Mesendoderm (in vitro differentiated cells): ENCODE measurements at regions not wholly inside any gene's neighbourhood (a gene's known extent, or its start where the extent isn't known, plus 50 kb on each side); places are given as distances from the start of the nearest gene placed in this dataset.

Experiments used
- DNase-seq: peaks from one replicate; pipeline ENCODE4 v3.0.0; 2013
- H2AK5ac ChIP-seq: 2 replicates; pipeline ENCODE4 v1.6.1; 2013; ENCODE audit warnings: low read length, inconsistent platforms
- H2BK120ac ChIP-seq: 2 replicates; pipeline ENCODE4 v1.6.1; 2013; ENCODE audit warnings: low read depth, mild to moderate bottlenecking, low read length, moderate library complexity, mixed read lengths
- H2BK15ac ChIP-seq: replicated peaks from 2 replicates; pipeline ENCODE4 v1.6.1; 2013; ENCODE audit warnings: low read depth, mild to moderate bottlenecking, moderate library complexity
- H2BK5ac ChIP-seq: 2 replicates; pipeline ENCODE4 v1.6.1; 2013; ENCODE audit warnings: low read length, inconsistent platforms
- H3K18ac ChIP-seq: 2 replicates; pipeline ENCODE4 v1.6.1; 2013; ENCODE audit warnings: mild to moderate bottlenecking, low read length, mixed read lengths
- H3K23ac ChIP-seq: one replicate; pipeline ENCODE4 v1.6.1; 2013; ENCODE audit warnings: low read length
- H3K27ac ChIP-seq: 2 replicates; pipeline ENCODE4 v1.5.1; 2013; ENCODE audit warnings: low read depth, mild to moderate bottlenecking, inconsistent platforms, low read length, moderate library complexity
- H3K27me3 ChIP-seq: 2 replicates; pipeline ENCODE4 v1.6.1; 2013; ENCODE audit warnings: low read length, control low read depth, mild to moderate bottlenecking, inconsistent platforms; ENCODE audit not compliant: insufficient read depth, poor library complexity
- H3K36me3 ChIP-seq: 2 replicates; pipeline ENCODE4 v1.6.1; 2013; ENCODE audit warnings: low read length, inconsistent platforms; ENCODE audit not compliant: control insufficient read depth, insufficient read depth
- H3K4ac ChIP-seq: one replicate; pipeline ENCODE4 v1.6.1; 2013; ENCODE audit warnings: low read depth, mild to moderate bottlenecking, low read length, moderate library complexity
- H3K4me1 ChIP-seq: 2 replicates; pipeline ENCODE4 v1.6.1; 2013; ENCODE audit warnings: low read depth, low read length, inconsistent platforms; ENCODE audit not compliant: control insufficient read depth
- H3K4me2 ChIP-seq: 2 replicates; pipeline ENCODE4 v1.6.1; 2013; ENCODE audit warnings: low read length
- H3K4me3 ChIP-seq: 2 replicates; pipeline ENCODE4 v1.5.1; 2013; ENCODE audit warnings: mild to moderate bottlenecking, low read length
- H3K56ac ChIP-seq: one replicate; pipeline ENCODE4 v1.6.1; 2013; ENCODE audit warnings: low read length
- H3K79me1 ChIP-seq: 2 replicates; pipeline ENCODE4 v1.6.1; 2013; ENCODE audit warnings: low read length, inconsistent platforms
- H3K79me2 ChIP-seq: 2 replicates; pipeline ENCODE4 v1.6.1; 2013; ENCODE audit warnings: mild to moderate bottlenecking, low read length; ENCODE audit not compliant: control insufficient read depth, insufficient read depth
- H3K9ac ChIP-seq: 2 replicates; pipeline ENCODE4 v1.6.1; 2013; ENCODE audit warnings: low read length, inconsistent platforms
- H4K5ac ChIP-seq: one replicate; pipeline ENCODE4 v1.6.1; 2013; ENCODE audit warnings: low read length
- H4K8ac ChIP-seq: one replicate; pipeline ENCODE4 v1.6.1; 2013; ENCODE audit warnings: low read depth, mild to moderate bottlenecking, control low read depth, low read length, moderate library complexity
- WGBS: extraction: QIAGEN DNeasy Blood & Tissue Kit; methylation state at CpG from one replicate; pipeline ENCODE4 v1.1.7; 2013; ENCODE audit warnings: low lambda C conversion rate, missing lambda C conversion rate; ENCODE audit not compliant: insufficient coverage; ENCODE audit errors: extremely low coverage; 5-methylcytosine and 5-hydroxymethylcytosine counted together

DNA sequence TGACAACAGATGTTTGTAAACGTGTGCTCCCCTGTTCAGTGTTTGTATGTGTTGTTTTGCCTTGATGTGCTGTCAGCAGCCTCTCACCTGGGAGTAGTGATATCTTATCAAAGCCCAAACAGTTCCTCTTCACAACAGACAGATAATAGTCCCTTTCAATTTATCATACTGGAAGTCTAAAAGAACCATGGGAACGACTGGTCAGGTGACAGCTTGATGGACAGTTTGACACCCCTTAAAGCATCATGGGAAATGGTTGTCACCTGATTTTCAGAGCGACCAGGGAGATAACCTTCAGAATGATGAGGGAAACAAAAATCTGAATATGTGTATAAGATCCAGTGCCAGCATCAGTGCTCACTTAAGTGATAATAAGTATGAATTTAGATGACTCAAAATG is 146.3 kb upstream of the SOX2 start:
- Histone ChIP-seq H3K4ac (no peak overlapping the region), H3K36me3 (no peaks in the 10 kb centered on the region), H3K79me1 (no peaks in the 10 kb centered on the region), H3K4me3 (no peak overlapping the region), H4K8ac (no peak overlapping the region), H4K5ac (no peak overlapping the region), H3K9ac (no peak overlapping the region), H3K23ac (no peak overlapping the region), H3K4me2 (no peak overlapping the region), H2BK15ac (no peak overlapping the region), H2BK120ac (no peak overlapping the region), H3K27ac (no peak overlapping the region), H2AK5ac (no peak overlapping the region), H3K79me2 (no peaks in the 10 kb centered on the region), H3K4me1 (no peaks in the 10 kb centered on the region), H3K18ac (no peak overlapping the region), H3K56ac (no peak overlapping the region), H2BK5ac (no peak overlapping the region), H3K27me3 (no peaks in the 10 kb centered on the region)
- WGBS: no CpG with 5 or more reads among the region's 3 CpGs
- DNase-seq: peak; percentile 16

DNA sequence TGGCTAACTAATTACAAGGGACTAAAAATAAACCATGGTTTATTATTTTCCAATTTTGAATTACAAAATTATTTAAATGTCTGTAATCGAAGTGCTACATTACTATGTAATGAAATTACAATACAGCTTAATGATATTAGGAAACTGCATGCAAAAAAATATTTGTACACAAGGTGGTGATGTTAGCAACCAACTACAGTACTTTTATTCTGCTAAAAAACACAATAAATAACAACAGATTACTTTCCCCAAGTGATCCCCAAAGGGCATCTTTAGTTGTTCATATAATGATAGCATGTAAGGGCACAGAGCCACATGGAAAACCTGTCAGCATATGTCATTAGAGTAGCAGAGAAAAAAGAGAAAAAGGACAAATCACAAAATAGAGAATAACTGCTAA is 147.5 kb upstream of the SOX2 start:
- DNase-seq: no peak
- no CpG with 5 or more reads among the region's 1 CpG for WGBS
- H3K56ac ChIP-seq: no peak overlapping the region
- no peak overlapping the region for H4K8ac ChIP-seq
- no peak overlapping the region for H2BK120ac ChIP-seq
- no peak overlapping the region for H2AK5ac ChIP-seq
- H3K36me3 ChIP-seq: no peaks in the 10 kb centered on the region
- H3K23ac ChIP-seq: no peak overlapping the region
- no peaks in the 10 kb centered on the region for H3K4me1 ChIP-seq
- H3K4ac ChIP-seq: no peak overlapping the region
- no peak overlapping the region for H2BK15ac ChIP-seq
- no peak overlapping the region for H3K18ac ChIP-seq
- H3K4me3 ChIP-seq: no peak overlapping the region
- H3K27me3 ChIP-seq: no peaks in the 10 kb centered on the region
- no peak overlapping the region for H3K4me2 ChIP-seq
- no peaks in the 10 kb centered on the region for H3K79me2 ChIP-seq
- H2BK5ac ChIP-seq: no peak overlapping the region
- no peak overlapping the region for H3K27ac ChIP-seq
- no peak overlapping the region for H4K5ac ChIP-seq
- no peaks in the 10 kb centered on the region for H3K79me1 ChIP-seq
- H3K9ac ChIP-seq: no peak overlapping the region

DNA sequence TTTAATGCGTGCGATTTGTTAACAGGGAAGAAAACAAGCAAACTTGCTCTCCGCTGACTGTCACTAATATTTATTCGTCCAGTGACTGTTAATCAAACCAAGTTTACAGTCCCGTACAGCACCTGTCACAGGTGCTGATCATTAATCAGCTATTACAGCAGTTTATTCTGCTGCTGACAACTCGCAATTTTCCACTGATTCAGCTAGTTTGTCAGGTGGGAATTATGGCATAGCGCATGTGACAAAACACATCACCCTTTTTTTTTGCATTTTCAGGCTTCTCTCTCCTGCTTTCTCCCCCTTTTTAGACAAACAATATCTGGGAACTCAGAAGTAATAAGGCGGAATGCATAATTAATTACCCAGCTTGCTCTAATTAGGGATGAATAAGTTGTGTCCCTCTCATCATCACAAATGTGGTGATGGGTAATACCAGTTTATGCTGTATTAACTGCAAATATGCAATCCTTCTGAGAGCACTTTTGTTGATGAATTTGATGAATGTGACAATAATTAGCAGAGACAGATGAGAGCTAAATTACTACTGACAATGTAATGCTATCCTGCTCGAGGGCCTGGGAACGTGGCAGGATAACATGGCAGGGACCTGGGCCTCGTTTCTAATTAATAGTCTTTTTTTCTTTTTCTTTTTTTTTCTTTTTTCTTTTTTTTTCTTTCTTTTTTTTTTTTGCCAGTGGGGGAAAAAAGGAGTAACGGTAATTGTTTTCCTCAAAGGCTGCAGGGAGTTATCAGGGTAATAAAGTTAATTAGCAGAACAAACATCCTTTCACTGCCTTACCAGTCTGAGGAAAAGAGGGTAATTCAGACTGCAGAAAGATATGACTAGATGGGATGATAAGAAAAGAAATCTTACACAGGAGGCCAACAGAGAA is 150.3 kb upstream of the SOX2 start:
- no peak overlapping the region for H3K4me3 ChIP-seq
- WGBS: no CpG with 5 or more reads among the region's 12 CpGs
- H3K9ac ChIP-seq: no peak overlapping the region

GRCh38 chr3:181558870-181559269 is 152.9 kb upstream of the SOX2 start:
- no peak overlapping the region for H2BK15ac ChIP-seq
- no peak overlapping the region for H3K9ac ChIP-seq
- H3K79me2 ChIP-seq: no peaks in the 10 kb centered on the region
- no CpG with 5 or more reads among the region's 2 CpGs for WGBS
- H3K36me3 ChIP-seq: no peaks in the 10 kb centered on the region
- H3K18ac ChIP-seq: no peak overlapping the region
- no peak overlapping the region for H3K27ac ChIP-seq
- no peak overlapping the region for H4K5ac ChIP-seq
- H3K79me1 ChIP-seq: no peaks in the 10 kb centered on the region
- no peaks in the 10 kb centered on the region for H3K4me1 ChIP-seq
- no peak overlapping the region for H2AK5ac ChIP-seq
- no peak overlapping the region for H3K4ac ChIP-seq
- H4K8ac ChIP-seq: no peak overlapping the region
- H3K4me3 ChIP-seq: no peak overlapping the region
- no peak overlapping the region for H2BK5ac ChIP-seq
- H3K27me3 ChIP-seq: no peaks in the 10 kb centered on the region
- H3K23ac ChIP-seq: no peak overlapping the region
- no peak overlapping the region for H3K4me2 ChIP-seq
- DNase-seq: no peak
- H2BK120ac ChIP-seq: no peak overlapping the region
- no peak overlapping the region for H3K56ac ChIP-seq

More for the DNA sequence above, 150.3 kb upstream of the SOX2 start:
- Histone ChIP-seq H3K79me1 (no peaks in the 10 kb centered on the region), H4K5ac (no peak overlapping the region), H3K4me2 (no peak overlapping the region), H2BK120ac (no peak overlapping the region), H3K36me3 (no peaks in the 10 kb centered on the region), H2AK5ac (no peak overlapping the region), H3K79me2 (no peaks in the 10 kb centered on the region), H3K56ac (no peak overlapping the region), H3K4ac (no peak overlapping the region), H3K4me1 (no peaks in the 10 kb centered on the region), H3K23ac (no peak overlapping the region), H3K27ac (no peak overlapping the region), H2BK15ac (no peak overlapping the region), H3K18ac (no peak overlapping the region), H3K27me3 (no peaks in the 10 kb centered on the region), H4K8ac (no peak overlapping the region), H2BK5ac (no peak overlapping the region)
- DNase-seq: peak; percentile 17

DNA sequence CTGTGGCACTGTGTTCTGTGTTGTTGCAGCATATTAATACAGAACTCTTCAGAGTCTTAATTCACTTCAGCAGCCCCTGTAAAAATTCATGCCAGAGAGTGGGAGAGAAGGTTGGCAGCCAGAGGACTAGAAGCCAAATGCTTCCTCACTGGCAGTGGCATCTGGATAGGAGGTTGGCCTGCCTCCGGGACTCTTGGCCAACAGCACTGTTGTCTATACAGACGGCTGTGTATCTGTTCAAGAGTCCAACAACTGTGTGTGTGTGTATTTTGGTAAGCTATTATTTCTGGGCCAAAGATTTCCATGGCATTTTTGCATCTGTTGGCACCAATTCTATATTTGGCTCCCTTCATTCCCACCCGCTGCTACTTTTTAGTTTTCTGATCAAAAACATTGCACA is 156.0 kb upstream of the SOX2 start:
- no peaks in the 10 kb centered on the region for H3K4me1 ChIP-seq
- no peaks in the 10 kb centered on the region for H3K79me2 ChIP-seq
- no peak overlapping the region for H3K4me3 ChIP-seq
- H3K4me2 ChIP-seq: no peak overlapping the region
- H4K8ac ChIP-seq: no peak overlapping the region
- no CpG with 5 or more reads among the region's 3 CpGs for WGBS
- H3K9ac ChIP-seq: no peak overlapping the region
- no peak overlapping the region for H3K18ac ChIP-seq
- no peak for DNase-seq
- no peaks in the 10 kb centered on the region for H3K36me3 ChIP-seq
- no peak overlapping the region for H2BK15ac ChIP-seq
- H2AK5ac ChIP-seq: no peak overlapping the region
- no peak overlapping the region for H3K56ac ChIP-seq
- no peak overlapping the region for H3K27ac ChIP-seq
- H3K4ac ChIP-seq: no peak overlapping the region
- no peak overlapping the region for H3K23ac ChIP-seq
- no peaks in the 10 kb centered on the region for H3K79me1 ChIP-seq
- no peaks in the 10 kb centered on the region for H3K27me3 ChIP-seq
- no peak overlapping the region for H4K5ac ChIP-seq
- H2BK120ac ChIP-seq: no peak overlapping the region
- no peak overlapping the region for H2BK5ac ChIP-seq

DNA sequence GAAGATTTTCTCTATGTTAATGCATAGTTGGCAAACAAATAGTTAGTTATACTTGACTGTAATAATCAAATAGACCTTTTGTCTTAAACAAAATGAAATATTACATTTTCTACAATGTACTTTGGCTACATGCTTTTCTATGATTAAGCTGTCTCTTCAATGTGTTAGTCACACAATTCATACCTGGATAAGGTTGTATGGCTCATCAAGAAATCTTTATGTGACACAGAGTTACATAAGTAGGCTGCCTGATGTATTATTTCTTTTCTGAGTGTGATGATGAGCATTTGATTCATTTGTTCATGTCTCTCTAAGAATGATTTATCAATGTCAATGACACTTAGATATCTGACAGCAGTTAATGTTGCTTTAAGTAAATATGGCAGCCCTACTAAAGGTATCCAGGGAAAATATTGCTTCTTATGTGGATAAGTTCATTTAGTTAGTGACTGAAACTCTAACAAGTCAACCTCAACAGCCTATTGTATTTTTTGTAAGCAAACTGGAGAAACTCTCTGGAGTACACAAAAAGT is 157.4 kb upstream of the SOX2 start:
- no peak overlapping the region for H3K18ac ChIP-seq
- no peaks in the 10 kb centered on the region for H3K27me3 ChIP-seq
- H4K5ac ChIP-seq: no peak overlapping the region
- no peak overlapping the region for H3K4me2 ChIP-seq
- H2BK120ac ChIP-seq: no peak overlapping the region
- no peak overlapping the region for H3K27ac ChIP-seq
- H3K4ac ChIP-seq: no peak overlapping the region
- H3K23ac ChIP-seq: no peak overlapping the region
- DNase-seq: no peak
- H3K56ac ChIP-seq: no peak overlapping the region
- no peaks in the 10 kb centered on the region for H3K4me1 ChIP-seq
- H3K9ac ChIP-seq: no peak overlapping the region
- no peaks in the 10 kb centered on the region for H3K79me1 ChIP-seq
- no peak overlapping the region for H2BK5ac ChIP-seq
- no peaks in the 10 kb centered on the region for H3K36me3 ChIP-seq
- H3K4me3 ChIP-seq: no peak overlapping the region
- no peak overlapping the region for H4K8ac ChIP-seq
- no peak overlapping the region for H2AK5ac ChIP-seq
- no peaks in the 10 kb centered on the region for H3K79me2 ChIP-seq
- H2BK15ac ChIP-seq: no peak overlapping the region
